IMR-90 (cell line): ENCODE measurements at regions not wholly inside any gene's neighbourhood (a gene's known extent, or its start where the extent isn't known, plus 50 kb on each side); places are given as distances from the start of the nearest gene placed in this dataset.

ENCODE experiments used
- ATAC-seq: fragments of 200-7000 bp; cut with Tn5 transposase; 2 replicates; pipeline ENCODE4 v1.9.1; 2020; ENCODE audit warnings: low read depth, mild to moderate bottlenecking, moderate library complexity
- BruUV-seq: library from RNA; stranded (reverse); fragments of 400-500 nt; replicated peaks from 2 replicates; lab custom pipeline; 2021; lab: Mats Ljungman, UMichigan
- CTCF ChIA-PET: fragments of 300-600 bp; formaldehyde crosslinking; extraction: SDS; loops from one replicate; lab custom pipeline; 2021; ENCODE audit warnings: antibody characterized with exemption; lab: Yijun Ruan, JAX
- POLR2A ChIA-PET: fragments of 300-600 bp; sonication (Branson Sonifier 250); formaldehyde crosslinking; loops from one replicate; lab custom pipeline; 2022; ENCODE audit warnings: antibody characterized with exemption; ENCODE audit not compliant: unreplicated experiment; lab: Charles Lee
- DNase-seq: peaks from one replicate; pipeline ENCODE4 v3.0.0; 2013
- H2AFZ ChIP-seq: replicated peaks from 2 replicates; pipeline ENCODE3; 2013; ENCODE audit warnings: low read length, mild to moderate bottlenecking; ENCODE audit not compliant: poor library complexity
- H2AK5ac ChIP-seq: 2 replicates; pipeline ENCODE4 v1.6.1; 2013; ENCODE audit warnings: low read depth, low read length, inconsistent platforms
- H2AK9ac ChIP-seq: replicated peaks from 2 replicates; pipeline ENCODE3; 2013; ENCODE audit warnings: mild to moderate bottlenecking, low read depth, low read length, moderate library complexity; ENCODE audit not compliant: poor library complexity
- H2BK120ac ChIP-seq: 2 replicates; pipeline ENCODE4 v1.6.1; 2013; ENCODE audit warnings: low read depth, low read length, inconsistent platforms
- H2BK15ac ChIP-seq: 3 replicates; pipeline ENCODE4 v1.6.1; 2013; ENCODE audit warnings: low read depth, low read length, inconsistent platforms
- H2BK20ac ChIP-seq: 2 replicates; pipeline ENCODE4 v1.6.1; 2013; ENCODE audit warnings: low read depth, mild to moderate bottlenecking, inconsistent platforms, low read length, moderate library complexity
- H2BK5ac ChIP-seq: 2 replicates; pipeline ENCODE4 v1.6.1; 2013; ENCODE audit warnings: mild to moderate bottlenecking, low read depth, low read length, inconsistent platforms; ENCODE audit not compliant: poor library complexity, severe bottlenecking
- H3K14ac ChIP-seq: replicated peaks from 2 replicates; pipeline ENCODE4 v1.6.1; 2013; ENCODE audit warnings: low read depth, low read length, inconsistent platforms
- H3K18ac ChIP-seq: 2 replicates; pipeline ENCODE4 v1.6.1; 2013; ENCODE audit warnings: low read depth, low read length, control low read depth
- H3K23ac ChIP-seq: 2 replicates; pipeline ENCODE4 v1.6.1; 2013; ENCODE audit warnings: low read depth, low read length, inconsistent platforms
- H3K27ac ChIP-seq: 2 replicates; pipeline ENCODE4 v1.5.1; 2013; ENCODE audit warnings: mild to moderate bottlenecking, control low read depth, low read length; ENCODE audit not compliant: insufficient read depth
- H3K27me3 ChIP-seq: 2 replicates; pipeline ENCODE4 v1.6.1; 2013; ENCODE audit warnings: low read length; ENCODE audit not compliant: control insufficient read depth, insufficient read depth
- H3K36me3 ChIP-seq: 2 replicates; pipeline ENCODE4 v1.6.1; 2013; ENCODE audit warnings: low read length, mixed read lengths; ENCODE audit not compliant: control insufficient read depth, insufficient read depth
- H3K4ac ChIP-seq: 2 replicates; pipeline ENCODE4 v1.6.1; 2013; ENCODE audit warnings: low read depth, low read length, inconsistent platforms
- H3K4me1 ChIP-seq: 2 replicates; pipeline ENCODE4 v1.6.1; 2013; ENCODE audit warnings: low read length, mixed read lengths; ENCODE audit not compliant: control insufficient read depth, insufficient read depth
- H3K4me2 ChIP-seq: 2 replicates; pipeline ENCODE4 v1.6.1; 2013; ENCODE audit warnings: low read depth, mild to moderate bottlenecking, control low read depth, low read length, moderate library complexity
- H3K4me3 ChIP-seq: 2 replicates; pipeline ENCODE4 v1.5.1; 2013; ENCODE audit warnings: low read depth, mild to moderate bottlenecking, control low read depth, low read length, moderate library complexity; ENCODE audit not compliant: insufficient read depth
- H3K56ac ChIP-seq: 2 replicates; pipeline ENCODE4 v1.6.1; 2013; ENCODE audit warnings: low read length, inconsistent platforms; ENCODE audit not compliant: insufficient read depth; ENCODE audit errors: extremely low read depth
- H3K79me1 ChIP-seq, 2 experiments: 2 replicates each; pipeline ENCODE4 v1.6.1; 2013; ENCODE audit warnings: low read length in 2 of 2, inconsistent platforms in 1 of 2, low read depth in 1 of 2
- H3K9ac ChIP-seq: 2 replicates; pipeline ENCODE4 v1.6.1; 2013; ENCODE audit warnings: low read depth, low read length, control low read depth
- H3K9me1 ChIP-seq: 2 replicates; pipeline ENCODE4 v1.6.1; 2013; ENCODE audit warnings: low read length, inconsistent platforms; ENCODE audit not compliant: insufficient read depth
- H3K9me3 ChIP-seq: 2 replicates; pipeline ENCODE4 v1.6.1; 2013; ENCODE audit warnings: low read length; ENCODE audit not compliant: control insufficient read depth, insufficient read depth
- H4K20me1 ChIP-seq: 2 replicates; pipeline ENCODE4 v1.6.1; 2013; ENCODE audit warnings: low read length, inconsistent platforms; ENCODE audit not compliant: insufficient read depth
- H4K5ac ChIP-seq: 2 replicates; pipeline ENCODE4 v1.6.1; 2013; ENCODE audit warnings: mild to moderate bottlenecking, low read depth, low read length, control low read depth
- H4K8ac ChIP-seq, 2 experiments: 2 replicates each; pipeline ENCODE4 v1.6.1; 2013; ENCODE audit warnings: low read depth in 2 of 2, low read length in 2 of 2, control low read depth in 1 of 2, inconsistent platforms in 1 of 2
- H4K91ac ChIP-seq: 2 replicates; pipeline ENCODE4 v1.6.1; 2013; ENCODE audit warnings: low read depth, low read length, inconsistent platforms; ENCODE audit not compliant: insufficient read depth
- CEBPB ChIP-seq: IDR thresholded peaks from 2 replicates; pipeline ENCODE4 v1.6.1; 2012; ENCODE audit warnings: low read depth, low read length, improper control_type of control experiment
- dilution Hi-C: fragments of 300-500 bp; cut with HindIII; formaldehyde crosslinking; loops from one replicate; pipeline ENCODE4 v1.14.3; 2018; ENCODE audit warnings: low sequenced_read_pairs; ENCODE audit not compliant: unreplicated experiment
- in situ Hi-C: fragments of 300-500 bp; cut with MboI; formaldehyde crosslinking; loops from 3 replicates; pipeline ENCODE4 v1.14.3; 2019; ENCODE audit warnings: low sequenced_read_pairs, inconsistent platforms, mixed read lengths
- intact Hi-C: fragments of 100-400 bp; cut with micrococcal nuclease; formaldehyde crosslinking; loops from 2 replicates; pipeline ENCODE4 v1.10.0; 2022

DNA sequence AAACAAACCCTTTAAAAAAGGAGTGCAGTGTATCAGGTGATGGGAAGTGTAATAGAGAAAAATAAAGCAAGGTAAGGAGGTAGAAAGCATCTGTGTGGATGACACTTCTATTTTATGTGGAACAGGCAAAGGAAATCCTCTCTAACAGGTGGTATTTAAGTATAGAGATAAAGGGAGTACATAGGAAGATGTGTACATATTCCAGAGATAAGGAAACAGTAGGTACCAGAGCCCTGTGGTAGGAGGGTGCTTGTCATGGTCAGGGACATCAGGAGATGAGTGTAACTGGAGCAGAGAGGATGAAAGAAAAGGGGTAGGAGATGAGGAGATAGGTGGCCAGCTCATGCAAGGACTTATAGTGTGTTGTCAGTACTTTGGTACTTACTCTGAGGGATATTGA is 65.8 kb downstream of the CHST2 start:
- Histone ChIP-seq H3K79me1 (no peaks in the 10 kb centered on the region), H2BK20ac (no peak overlapping the region), H4K91ac (no peak overlapping the region), H2BK120ac (no peak overlapping the region), H4K5ac (no peak overlapping the region), H3K18ac (no peak overlapping the region), H3K4ac (no peak overlapping the region), H3K9me1 (no peaks in the 10 kb centered on the region), H2BK5ac (no peak overlapping the region), H2AFZ (no peak overlapping the region), H4K20me1 (no peaks in the 10 kb centered on the region), H3K27me3 (peaks cover 3% of the 10 kb centered on the region; the same call in 1 of the 2 replicates), H3K27ac (no peak overlapping the region), H3K23ac (no peak overlapping the region), H3K36me3 (no peaks in the 10 kb centered on the region), H3K4me2 (no peak overlapping the region), H3K56ac (no peak overlapping the region), H4K8ac (no peak overlapping the region), H2BK15ac (no peak overlapping the region), H3K4me3 (no peak overlapping the region), H3K9me3 (no peaks in the 10 kb centered on the region), H2AK9ac (no peak overlapping the region), H3K14ac (no peak overlapping the region), H3K9ac (no peak overlapping the region), H2AK5ac (no peak overlapping the region), H3K4me1 (no peaks in the 10 kb centered on the region)
- intact Hi-C loops, result no loop called here
- DNase-seq (no peak), ATAC-seq (no peak)
- in situ Hi-C loops, result no loop called here
- CTCF ChIA-PET, result no interaction called here
- POLR2A ChIA-PET, result no interaction called here
- no TSS peak for BruUV-seq
- dilution Hi-C loops, result no loop called here
- TF ChIP-seq CEBPB, result no peak
